OCI-LY7 (cell line): ENCODE measurements at regions not wholly inside any gene's neighbourhood (a gene's known extent, or its start where the extent isn't known, plus 50 kb on each side); places are given as distances from the start of the nearest gene placed in this dataset.

Experiments used
- BruUV-seq: library from RNA; stranded (reverse); fragments of 400-500 nt; replicated peaks from 2 replicates; lab custom pipeline; 2021; lab: Mats Ljungman, UMichigan
- CTCF ChIA-PET: fragments of 300-600 bp; sonication (Branson Sonifier 250); formaldehyde crosslinking; loops from one replicate; lab custom pipeline; 2022; ENCODE audit warnings: antibody characterized with exemption; ENCODE audit not compliant: unreplicated experiment; lab: Charles Lee
- POLR2A ChIA-PET: fragments of 300-600 bp; sonication (Branson Sonifier 250); formaldehyde crosslinking; loops from one replicate; lab custom pipeline; 2022; ENCODE audit warnings: antibody characterized with exemption; lab: Charles Lee
- DNase-seq: peaks from one replicate; pipeline ENCODE4 v3.0.0-alpha.2; 2015; ENCODE audit warnings: low spot score
- H2AFZ ChIP-seq: fragments of 200-600 bp; sonication (generic), shearing (Covaris generic); 2 replicates; pipeline ENCODE4 v1.6.1; 2014; ENCODE audit warnings: mild to moderate bottlenecking, antibody characterized with exemption, low read length, moderate library complexity
- H3K27ac ChIP-seq: fragments of 200-600 bp; sonication (generic); 2 replicates; pipeline ENCODE4 v1.5.1; 2014; ENCODE audit warnings: mixed run types, low read depth, mild to moderate bottlenecking, moderate library complexity, low read length, inconsistent platforms; ENCODE audit not compliant: poor library complexity, severe bottlenecking
- H3K36me3 ChIP-seq: fragments of 200-600 bp; sonication (generic); 2 replicates; pipeline ENCODE4 v1.6.1; 2014; ENCODE audit warnings: mild to moderate bottlenecking, antibody characterized with exemption, low read length, moderate library complexity, mixed read lengths; ENCODE audit not compliant: insufficient read depth
- H3K4me1 ChIP-seq: fragments of 200-600 bp; sonication (generic); 2 replicates; pipeline ENCODE4 v1.5.1; 2014; ENCODE audit warnings: mild to moderate bottlenecking, low read length; ENCODE audit not compliant: insufficient read depth, poor library complexity, severe bottlenecking
- H3K4me2 ChIP-seq: fragments of 200-600 bp; sonication (generic); 2 replicates; pipeline ENCODE4 v1.6.1; 2014; ENCODE audit warnings: mild to moderate bottlenecking, low read length
- H3K4me3 ChIP-seq: fragments of 200-600 bp; sonication (generic); 2 replicates; pipeline ENCODE4 v1.5.1; 2014; ENCODE audit warnings: mild to moderate bottlenecking, low read depth, low read length; ENCODE audit not compliant: poor library complexity, severe bottlenecking
- H3K79me2 ChIP-seq: fragments of 200-600 bp; sonication (generic); 2 replicates; pipeline ENCODE4 v1.6.1; 2016; ENCODE audit warnings: low read depth, mild to moderate bottlenecking, low read length, moderate library complexity, mixed read lengths; ENCODE audit not compliant: insufficient read depth
- H3K9me2 ChIP-seq: fragments of 200-600 bp; sonication (generic); 2 replicates; pipeline ENCODE4 v1.6.1; 2016; ENCODE audit warnings: mild to moderate bottlenecking, low read length, mixed read lengths; ENCODE audit not compliant: insufficient read depth
- H3K9me3 ChIP-seq: fragments of 200-600 bp; sonication (generic); 2 replicates; pipeline ENCODE4 v1.6.1; 2014; ENCODE audit warnings: mild to moderate bottlenecking, mixed run types, low read length, mixed read lengths
- H4K20me1 ChIP-seq: fragments of 200-600 bp; sonication (generic); 2 replicates; pipeline ENCODE4 v1.6.1; 2014; ENCODE audit warnings: mild to moderate bottlenecking, antibody characterized with exemption, low read length, moderate library complexity, mixed read lengths; ENCODE audit not compliant: insufficient read depth
- EZH2phosphoT487 ChIP-seq: fragments of 200-600 bp; sonication (generic); IDR thresholded peaks from 2 replicates; pipeline ENCODE4 v1.6.1; 2018; ENCODE audit warnings: low read depth, borderline replicate concordance, mild to moderate bottlenecking, mixed run types, antibody characterized with exemption, low read length, moderate library complexity, mixed read lengths
- intact Hi-C: fragments of 100-400 bp; cut with micrococcal nuclease; formaldehyde crosslinking; loops from one replicate; pipeline ENCODE4 v1.10.0; 2022; ENCODE audit not compliant: unreplicated experiment
- TF ChIP-seq, protein P1 (sequence below): fragments of 200-600 bp; sonication (generic); conservative IDR thresholded peaks from 2 replicates; pipeline ENCODE4 v1.5.1; 2014; ENCODE audit warnings: mild to moderate bottlenecking, antibody characterized with exemption, low read length, moderate library complexity, mixed read lengths

DNA sequence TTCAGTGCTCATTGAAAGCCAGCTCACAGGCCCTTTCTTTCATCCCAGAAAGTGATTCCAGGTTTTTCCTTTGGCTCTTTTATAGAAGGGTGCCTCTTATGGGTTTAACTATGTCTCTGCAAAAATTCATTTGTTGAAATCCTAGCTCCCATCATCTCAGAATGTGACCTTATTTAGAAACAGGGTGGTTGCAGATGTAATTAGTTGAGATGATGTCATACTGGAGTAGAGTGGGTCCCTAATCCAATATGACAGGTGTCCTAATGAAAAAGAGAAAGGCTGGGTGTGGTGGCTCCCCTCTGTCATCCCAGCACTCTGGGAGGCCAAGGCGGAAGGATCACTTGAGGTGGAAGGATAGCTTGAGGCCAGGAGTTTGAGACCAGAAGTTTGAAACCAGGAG is 64.2 kb upstream of the FAM20A start:
- no peaks in the 10 kb centered on the region for H3K36me3 ChIP-seq
- TF ChIP-seq, protein P1, sequence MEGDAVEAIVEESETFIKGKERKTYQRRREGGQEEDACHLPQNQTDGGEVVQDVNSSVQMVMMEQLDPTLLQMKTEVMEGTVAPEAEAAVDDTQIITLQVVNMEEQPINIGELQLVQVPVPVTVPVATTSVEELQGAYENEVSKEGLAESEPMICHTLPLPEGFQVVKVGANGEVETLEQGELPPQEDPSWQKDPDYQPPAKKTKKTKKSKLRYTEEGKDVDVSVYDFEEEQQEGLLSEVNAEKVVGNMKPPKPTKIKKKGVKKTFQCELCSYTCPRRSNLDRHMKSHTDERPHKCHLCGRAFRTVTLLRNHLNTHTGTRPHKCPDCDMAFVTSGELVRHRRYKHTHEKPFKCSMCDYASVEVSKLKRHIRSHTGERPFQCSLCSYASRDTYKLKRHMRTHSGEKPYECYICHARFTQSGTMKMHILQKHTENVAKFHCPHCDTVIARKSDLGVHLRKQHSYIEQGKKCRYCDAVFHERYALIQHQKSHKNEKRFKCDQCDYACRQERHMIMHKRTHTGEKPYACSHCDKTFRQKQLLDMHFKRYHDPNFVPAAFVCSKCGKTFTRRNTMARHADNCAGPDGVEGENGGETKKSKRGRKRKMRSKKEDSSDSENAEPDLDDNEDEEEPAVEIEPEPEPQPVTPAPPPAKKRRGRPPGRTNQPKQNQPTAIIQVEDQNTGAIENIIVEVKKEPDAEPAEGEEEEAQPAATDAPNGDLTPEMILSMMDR, result no peak
- no peak for TF ChIP-seq EZH2phosphoT487
- POLR2A ChIA-PET, result no interaction called here
- H3K79me2 ChIP-seq, result no peaks in the 10 kb centered on the region
- CTCF ChIA-PET, result no interaction called here
- H3K4me1 ChIP-seq, result no peaks in the 10 kb centered on the region
- H3K4me3 ChIP-seq, result no peak overlapping the region
- H3K4me2 ChIP-seq, result no peak overlapping the region
- no TSS peak for BruUV-seq
- 0 out of 2 replicates have a peak, but pooled peaks cover 3% of the 10 kb centered on the region for H3K9me2 ChIP-seq
- DNase-seq, result no peak
- H3K9me3 ChIP-seq, result no peaks in the 10 kb centered on the region
- no peak overlapping the region for H2AFZ ChIP-seq
- H3K27ac ChIP-seq, result no peak overlapping the region
- no peaks in the 10 kb centered on the region for H4K20me1 ChIP-seq
- intact Hi-C loops, result no loop called here

DNA sequence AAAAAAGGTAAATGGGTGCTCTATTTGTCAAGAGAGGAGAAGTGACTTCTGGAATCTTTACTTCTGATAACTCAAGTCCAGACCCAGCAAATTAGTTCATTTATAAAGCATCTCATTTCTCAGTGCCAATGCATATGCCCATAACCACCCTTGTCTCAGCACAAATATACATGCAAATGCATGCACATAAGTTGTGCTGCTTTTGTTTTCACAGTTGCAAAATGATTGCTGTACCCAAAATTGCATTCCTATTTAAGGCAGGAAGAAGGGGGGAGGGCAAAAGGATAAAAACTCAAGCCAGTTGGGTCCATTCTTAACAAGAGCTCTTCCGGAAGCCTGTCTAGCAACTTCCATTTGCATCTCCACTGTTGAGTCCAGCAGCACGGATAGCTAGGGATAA is 61.3 kb upstream of the FAM20A start:
- Histone ChIP-seq H3K9me3 (no peaks in the 10 kb centered on the region), H3K27ac (no peak overlapping the region), H3K4me3 (no peak overlapping the region), H4K20me1 (no peaks in the 10 kb centered on the region), H2AFZ (no peak overlapping the region), H3K4me2 (no peak overlapping the region), H3K79me2 (no peaks in the 10 kb centered on the region), H3K9me2 (no peaks in the 10 kb centered on the region), H3K36me3 (no peaks in the 10 kb centered on the region), H3K4me1 (no peaks in the 10 kb centered on the region)
- POLR2A ChIA-PET, result no interaction called here
- TF ChIP-seq, protein P1, result no peak
- no peak for TF ChIP-seq EZH2phosphoT487
- no peak for DNase-seq
- CTCF ChIA-PET, result no interaction called here
- BruUV-seq, result no TSS peak
- intact Hi-C loops, result no loop called here

DNA sequence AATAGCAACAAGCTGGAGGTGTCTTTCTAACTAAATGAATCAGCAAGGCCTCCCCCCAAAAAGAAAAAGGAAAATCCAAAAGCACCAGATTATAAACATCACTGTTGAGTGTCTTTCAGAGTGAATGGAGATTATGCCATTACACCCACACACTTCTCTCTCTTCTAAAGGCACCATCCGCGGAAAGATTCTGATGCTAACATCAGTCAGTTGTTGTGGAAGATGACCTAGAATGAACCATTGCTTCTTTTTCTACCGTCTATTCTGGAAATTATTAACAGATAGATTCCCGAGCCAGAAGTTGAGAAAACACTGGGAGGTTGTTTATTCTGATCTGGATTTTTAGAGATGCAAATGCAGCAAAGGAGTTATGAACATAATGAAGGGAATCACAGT is 60.9 kb upstream of the FAM20A start:
- Histone ChIP-seq H4K20me1 (no peaks in the 10 kb centered on the region), H3K4me2 (no peak overlapping the region), H3K9me3 (no peaks in the 10 kb centered on the region), H2AFZ (no peak overlapping the region), H3K27ac (no peak overlapping the region), H3K4me3 (no peak overlapping the region), H3K79me2 (no peaks in the 10 kb centered on the region), H3K4me1 (no peaks in the 10 kb centered on the region), H3K36me3 (no peaks in the 10 kb centered on the region), H3K9me2 (no peaks in the 10 kb centered on the region)
- ChIA-PET POLR2A (no interaction called here), CTCF (no interaction called here)
- DNase-seq, result no peak
- no peak for TF ChIP-seq EZH2phosphoT487
- TF ChIP-seq, protein P1, result no peak
- intact Hi-C loops, result no loop called here
- BruUV-seq, result no TSS peak
